ENCODE measurements at regions not wholly inside any gene's neighbourhood (a gene's known extent, or its start where the extent isn't known, plus 50 kb on each side); places are given as distances from the start of the nearest gene placed in this dataset.

DNA sequence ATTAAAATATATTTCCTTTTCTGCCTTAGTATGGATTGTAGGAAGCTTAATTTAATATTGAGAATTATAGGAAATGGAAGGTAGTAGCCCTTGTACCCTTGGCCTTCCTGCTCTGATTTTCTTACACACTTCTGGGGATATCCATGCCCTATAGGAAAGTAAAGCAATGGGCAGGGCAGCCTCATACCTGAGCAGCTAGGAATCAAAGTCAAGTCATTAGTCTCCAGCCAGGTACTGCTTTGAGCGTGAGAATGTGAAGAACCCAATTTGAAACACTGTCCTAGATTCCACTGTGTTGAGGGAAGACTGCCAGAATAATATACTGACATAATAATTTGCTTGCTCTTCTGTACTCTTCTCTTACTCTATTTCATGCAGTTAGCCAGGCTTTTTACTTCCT, 51.0 kb upstream of the L3MBTL3 start:
- H3K4me3 ChIP-seq (ENCODE audit: low read length) = no peak overlapping the region
- no peak overlapping the region for H3K27ac ChIP-seq (ENCODE audit: low read length)
- no peaks in the 10 kb centered on the region; the same call in 1 of the 2 replicates for H3K9me3 ChIP-seq (ENCODE audit: control insufficient read depth, insufficient read depth, low read length)
- H3K36me3 ChIP-seq (ENCODE audit: control insufficient read depth, insufficient read depth, low read length) = no peaks in the 10 kb centered on the region
- no peak for DNase-seq (ENCODE audit: low read depth, low spot score)
- H3K4me1 ChIP-seq (ENCODE audit: control insufficient read depth, insufficient read depth, low read length) = no peaks in the 10 kb centered on the region
- no peaks in the 10 kb centered on the region for H3K27me3 ChIP-seq (ENCODE audit: control insufficient read depth, insufficient read depth, low read length)
- WGBS (ENCODE audit: insufficient coverage, insufficient read length) = no CpG with 5 or more reads among the region's 1 CpG

DNA sequence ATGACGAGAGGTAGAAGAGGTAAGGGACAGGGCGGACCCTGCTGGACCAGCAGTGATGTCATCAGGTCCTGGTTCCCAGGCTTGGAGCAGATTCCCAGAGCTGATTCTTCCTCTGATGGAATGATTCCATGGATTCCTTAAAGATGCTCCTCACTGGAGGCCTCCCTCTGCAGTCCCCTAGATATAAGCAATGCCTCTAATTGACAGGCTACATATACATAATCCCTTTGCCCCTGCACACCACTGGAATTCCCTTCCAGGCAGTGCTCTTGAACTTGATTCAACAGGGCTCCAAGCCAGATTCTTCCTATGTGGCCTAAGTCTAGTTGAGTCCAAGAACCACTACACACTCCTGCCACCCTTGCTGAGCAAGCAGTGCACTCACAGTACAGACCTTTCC, 52.3 kb upstream of the L3MBTL3 start:
- H3K27ac ChIP-seq (ENCODE audit: low read length) = no peak overlapping the region
- WGBS (ENCODE audit: insufficient coverage, insufficient read length) = no CpG with 5 or more reads among the region's 2 CpGs
- no peak for DNase-seq (ENCODE audit: low read depth, low spot score)
- no peaks in the 10 kb centered on the region for H3K36me3 ChIP-seq (ENCODE audit: control insufficient read depth, insufficient read depth, low read length)
- no peaks in the 10 kb centered on the region for H3K4me1 ChIP-seq (ENCODE audit: control insufficient read depth, insufficient read depth, low read length)
- H3K27me3 ChIP-seq (ENCODE audit: control insufficient read depth, insufficient read depth, low read length) = no peaks in the 10 kb centered on the region
- no peak overlapping the region for H3K4me3 ChIP-seq (ENCODE audit: low read length)
- no peaks in the 10 kb centered on the region; the same call in 1 of the 2 replicates for H3K9me3 ChIP-seq (ENCODE audit: control insufficient read depth, insufficient read depth, low read length)

DNA sequence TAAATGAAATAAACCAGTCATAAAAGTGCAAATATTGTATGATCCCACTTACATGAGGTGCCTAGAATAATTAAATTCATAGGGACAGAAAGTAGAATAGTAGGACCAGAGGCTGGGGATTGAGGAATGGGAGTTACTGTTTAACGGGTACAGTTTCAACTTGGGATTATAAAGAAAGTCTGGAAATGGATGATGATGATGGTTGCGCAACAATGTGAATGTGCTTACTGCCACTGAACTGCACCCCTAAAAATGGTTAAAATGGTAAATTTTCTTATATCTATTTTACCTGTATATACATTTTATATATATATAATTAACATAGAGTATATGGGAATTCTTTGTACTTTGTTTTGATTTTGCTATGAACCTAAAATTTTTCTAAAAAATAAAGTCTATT, 53.3 kb upstream of the L3MBTL3 start:
- Histone ChIP-seq H3K4me1 (ENCODE audit: control insufficient read depth, insufficient read depth, low read length) (no peaks in the 10 kb centered on the region), H3K27me3 (ENCODE audit: control insufficient read depth, insufficient read depth, low read length) (no peaks in the 10 kb centered on the region), H3K36me3 (ENCODE audit: control insufficient read depth, insufficient read depth, low read length) (no peaks in the 10 kb centered on the region), H3K9me3 (ENCODE audit: control insufficient read depth, insufficient read depth, low read length) (no peaks in the 10 kb centered on the region; the same call in 1 of the 2 replicates), H3K4me3 (ENCODE audit: low read length) (no peak overlapping the region), H3K27ac (ENCODE audit: low read length) (no peak overlapping the region)
- DNase-seq (ENCODE audit: low read depth, low spot score) = no peak
- no CpG with 5 or more reads among the region's 2 CpGs for WGBS (ENCODE audit: insufficient coverage, insufficient read length)

DNA sequence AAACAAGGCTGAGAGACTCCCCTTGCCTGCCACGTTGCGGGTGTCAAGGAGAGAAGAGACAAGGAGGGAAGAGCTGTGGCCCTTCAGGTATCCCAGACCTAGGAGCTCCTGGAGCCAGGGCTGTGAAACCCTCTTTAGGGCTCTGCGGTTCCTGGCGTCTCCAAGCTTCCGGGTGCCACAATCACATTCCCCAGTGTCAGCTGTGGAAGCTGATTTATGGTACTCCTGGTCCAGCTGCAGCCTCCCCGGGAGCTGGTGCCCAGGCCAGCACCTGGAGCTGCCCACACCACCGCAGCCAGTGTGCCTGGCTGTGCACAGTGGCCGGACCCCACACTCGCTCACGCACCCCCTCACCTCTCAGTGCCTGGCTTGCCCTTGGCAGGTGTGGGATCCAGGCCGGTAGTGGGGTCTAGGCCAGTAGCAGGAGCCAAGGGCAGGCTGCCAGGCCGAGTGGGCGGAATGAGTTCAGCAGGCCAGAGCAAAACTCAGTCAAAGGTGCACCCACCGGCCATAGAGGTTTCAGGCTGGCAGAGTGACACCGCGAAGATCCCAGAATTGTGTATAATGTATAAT, 58.9 kb upstream of the L3MBTL3 start:
- DNase-seq (ENCODE audit: low read depth, low spot score) = no peak
- H3K27me3 ChIP-seq (ENCODE audit: control insufficient read depth, insufficient read depth, low read length) = no peaks in the 10 kb centered on the region
- H3K4me3 ChIP-seq (ENCODE audit: low read length) = no peak overlapping the region
- WGBS (ENCODE audit: insufficient coverage, insufficient read length) = no CpG with 5 or more reads among the region's 16 CpGs
- H3K4me1 ChIP-seq (ENCODE audit: control insufficient read depth, insufficient read depth, low read length) = no peaks in the 10 kb centered on the region
- H3K36me3 ChIP-seq (ENCODE audit: control insufficient read depth, insufficient read depth, low read length) = peaks cover 3% of the 10 kb centered on the region; the same call in 1 of the 2 replicates
- H3K27ac ChIP-seq (ENCODE audit: low read length) = no peak overlapping the region
- no peaks in the 10 kb centered on the region for H3K9me3 ChIP-seq (ENCODE audit: control insufficient read depth, insufficient read depth, low read length)

DNA sequence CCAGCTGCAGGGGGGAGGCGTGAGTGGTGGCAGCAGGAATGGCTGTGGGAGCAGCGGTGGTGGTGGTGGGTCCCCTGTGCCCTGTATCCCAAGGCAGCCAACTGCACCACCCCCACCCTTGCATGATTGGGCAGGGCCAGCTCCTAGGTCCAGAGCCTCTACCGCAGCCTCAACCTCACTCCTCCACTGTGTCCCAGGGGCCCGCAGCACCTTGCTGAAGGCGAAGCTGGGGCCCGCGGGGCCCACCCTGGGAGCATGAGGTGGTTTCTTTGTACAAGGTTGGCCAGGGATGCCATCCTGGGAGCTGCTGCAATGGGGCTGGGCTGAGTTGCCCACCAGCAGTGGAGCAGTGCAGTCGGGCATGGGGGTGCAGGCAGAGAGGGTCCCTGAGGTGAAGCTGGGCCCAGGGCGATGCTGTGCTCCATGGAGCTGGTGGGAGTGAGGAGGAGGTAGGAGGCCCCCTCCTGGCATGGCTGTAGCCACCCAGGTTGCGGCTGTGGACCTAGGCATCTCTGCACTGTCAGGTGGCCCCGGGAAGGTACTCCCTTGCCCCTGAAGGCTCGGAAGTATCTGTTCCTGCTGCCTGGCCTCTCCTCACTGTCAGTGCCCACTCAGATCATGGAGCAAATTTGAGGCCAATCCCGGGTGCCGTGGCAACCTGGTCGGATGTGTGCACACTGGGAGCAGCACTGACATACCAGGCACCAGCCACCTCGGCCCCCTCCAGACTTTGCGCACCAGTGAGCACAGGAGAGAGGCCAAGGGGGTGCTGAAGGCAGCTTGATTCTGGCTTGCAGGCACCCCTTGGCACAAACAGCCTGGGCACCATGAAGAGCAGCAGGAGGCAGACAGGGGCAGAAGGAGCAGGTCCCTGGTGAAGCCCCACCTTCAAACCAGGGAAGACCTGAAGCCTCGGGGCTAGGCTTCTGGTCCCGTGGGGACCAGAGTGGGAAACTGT, 60.2 kb upstream of the L3MBTL3 start:
- Histone ChIP-seq H3K9me3 (ENCODE audit: control insufficient read depth, insufficient read depth, low read length) (no peaks in the 10 kb centered on the region), H3K27me3 (ENCODE audit: control insufficient read depth, insufficient read depth, low read length) (no peaks in the 10 kb centered on the region), H3K4me1 (ENCODE audit: control insufficient read depth, insufficient read depth, low read length) (no peaks in the 10 kb centered on the region), H3K36me3 (ENCODE audit: control insufficient read depth, insufficient read depth, low read length) (peaks cover 3% of the 10 kb centered on the region; the same call in 1 of the 2 replicates), H3K4me3 (ENCODE audit: low read length) (no peak overlapping the region), H3K27ac (ENCODE audit: low read length) (no peak overlapping the region)
- no CpG with 5 or more reads among the region's 19 CpGs for WGBS (ENCODE audit: insufficient coverage, insufficient read length)
- no peak for DNase-seq (ENCODE audit: low read depth, low spot score)

DNA sequence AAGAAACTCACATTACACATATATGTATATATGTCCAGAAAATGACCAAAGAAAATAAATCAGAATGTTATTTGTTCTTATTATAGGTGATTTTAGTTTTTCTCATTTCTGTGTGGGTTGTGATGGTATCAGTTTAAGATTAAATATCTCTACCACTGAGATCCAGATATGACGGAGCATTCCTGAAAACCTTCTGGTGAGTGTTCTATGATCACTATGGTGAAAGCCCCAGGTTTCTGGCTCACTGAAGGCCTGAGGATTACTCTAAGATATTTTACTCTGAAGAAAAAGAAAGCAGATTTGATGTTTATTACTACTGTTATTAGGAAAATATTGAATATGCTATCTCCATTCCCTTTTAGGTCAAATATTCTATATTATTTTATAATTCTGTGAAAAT, 62.8 kb upstream of the L3MBTL3 start:
- no peaks in the 10 kb centered on the region for H3K4me1 ChIP-seq (ENCODE audit: control insufficient read depth, insufficient read depth, low read length)
- H3K27ac ChIP-seq (ENCODE audit: low read length) = no peak overlapping the region
- DNase-seq (ENCODE audit: low read depth, low spot score) = no peak
- H3K36me3 ChIP-seq (ENCODE audit: control insufficient read depth, insufficient read depth, low read length) = peaks cover 3% of the 10 kb centered on the region; the same call in 1 of the 2 replicates
- H3K27me3 ChIP-seq (ENCODE audit: control insufficient read depth, insufficient read depth, low read length) = no peaks in the 10 kb centered on the region
- no peak overlapping the region for H3K4me3 ChIP-seq (ENCODE audit: low read length)
- no CpG with 5 or more reads among the region's 1 CpG for WGBS (ENCODE audit: insufficient coverage, insufficient read length)
- H3K9me3 ChIP-seq (ENCODE audit: control insufficient read depth, insufficient read depth, low read length) = no peaks in the 10 kb centered on the region

DNA sequence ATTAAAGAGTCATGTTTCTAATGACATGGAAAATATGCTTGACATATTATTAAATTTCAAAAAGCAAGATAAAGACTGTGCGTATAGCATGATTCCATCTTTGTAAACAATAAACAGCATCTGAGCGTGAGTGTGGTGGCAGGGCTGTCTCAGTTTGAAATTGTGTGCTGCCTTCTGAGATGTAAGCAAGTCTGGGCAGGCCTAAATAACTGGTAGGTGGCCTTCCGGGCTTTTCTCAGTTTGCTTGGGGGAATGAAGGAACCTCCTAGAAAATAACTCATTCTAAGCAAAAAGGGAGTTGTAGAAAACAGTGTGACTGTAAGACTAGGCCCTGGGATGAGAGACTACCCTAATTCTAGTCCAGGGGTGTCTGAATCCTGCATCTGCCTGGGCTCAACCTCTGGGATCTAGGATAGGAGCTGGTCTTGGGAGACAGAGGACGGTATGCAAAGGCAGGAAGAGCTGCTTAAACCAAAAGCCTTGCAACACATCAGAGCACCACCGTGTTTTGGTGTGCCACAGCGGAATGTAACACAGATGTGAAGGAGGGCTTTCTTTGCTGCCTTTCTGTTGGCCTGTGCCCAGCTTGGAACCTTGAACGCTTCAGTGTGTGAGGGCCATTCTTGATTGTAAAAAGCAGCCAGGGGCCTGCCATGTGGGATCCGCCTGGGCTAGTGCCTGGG, 63.5 kb upstream of the L3MBTL3 start:
- H3K27ac ChIP-seq (ENCODE audit: low read length) = no peak overlapping the region
- no CpG with 5 or more reads among the region's 8 CpGs for WGBS (ENCODE audit: insufficient coverage, insufficient read length)

DNA sequence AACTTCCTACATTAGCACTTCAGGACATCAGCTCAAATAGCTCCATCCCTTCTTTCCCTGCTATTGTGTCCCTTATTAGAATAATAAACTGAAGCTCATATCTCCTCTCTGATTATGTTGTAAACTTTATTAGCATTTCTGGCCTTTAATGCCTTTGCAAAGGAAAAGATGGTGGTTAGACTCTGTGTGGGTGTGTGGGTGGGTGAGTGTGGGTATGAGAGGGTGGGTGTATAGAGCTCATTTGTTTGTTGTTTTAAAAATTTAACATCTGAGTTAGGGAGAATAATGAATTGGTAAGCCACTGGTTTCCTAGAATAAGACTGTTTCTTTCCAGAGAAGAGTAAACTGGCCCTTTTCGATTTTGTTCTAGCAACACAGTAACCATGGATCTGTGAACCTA, 70.6 kb upstream of the L3MBTL3 start:
- Histone ChIP-seq H3K27me3 (ENCODE audit: control insufficient read depth, insufficient read depth, low read length) (no peaks in the 10 kb centered on the region), H3K36me3 (ENCODE audit: control insufficient read depth, insufficient read depth, low read length) (no peaks in the 10 kb centered on the region), H3K4me1 (ENCODE audit: control insufficient read depth, insufficient read depth, low read length) (peaks cover 6% of the 10 kb centered on the region; the same call in 1 of the 2 replicates), H3K9me3 (ENCODE audit: control insufficient read depth, insufficient read depth, low read length) (no peaks in the 10 kb centered on the region), H3K27ac (ENCODE audit: low read length) (no peak overlapping the region), H3K4me3 (ENCODE audit: low read length) (no peak overlapping the region)
- DNase-seq (ENCODE audit: low read depth, low spot score) = no peak
- no CpG with 5 or more reads among the region's 1 CpG for whole genome bisulfite sequencing (ENCODE audit: insufficient coverage, insufficient read length)

More for the DNA sequence above, 63.5 kb upstream of the L3MBTL3 start:
- no peaks in the 10 kb centered on the region for H3K9me3 ChIP-seq (ENCODE audit: control insufficient read depth, insufficient read depth, low read length)
- no peaks in the 10 kb centered on the region for H3K4me1 ChIP-seq (ENCODE audit: control insufficient read depth, insufficient read depth, low read length)
- H3K27me3 ChIP-seq (ENCODE audit: control insufficient read depth, insufficient read depth, low read length) = no peaks in the 10 kb centered on the region
- no peak overlapping the region for H3K4me3 ChIP-seq (ENCODE audit: low read length)
- no peak for DNase-seq (ENCODE audit: low read depth, low spot score)
- peaks cover 3% of the 10 kb centered on the region; the same call in 1 of the 2 replicates for H3K36me3 ChIP-seq (ENCODE audit: control insufficient read depth, insufficient read depth, low read length)

DNA sequence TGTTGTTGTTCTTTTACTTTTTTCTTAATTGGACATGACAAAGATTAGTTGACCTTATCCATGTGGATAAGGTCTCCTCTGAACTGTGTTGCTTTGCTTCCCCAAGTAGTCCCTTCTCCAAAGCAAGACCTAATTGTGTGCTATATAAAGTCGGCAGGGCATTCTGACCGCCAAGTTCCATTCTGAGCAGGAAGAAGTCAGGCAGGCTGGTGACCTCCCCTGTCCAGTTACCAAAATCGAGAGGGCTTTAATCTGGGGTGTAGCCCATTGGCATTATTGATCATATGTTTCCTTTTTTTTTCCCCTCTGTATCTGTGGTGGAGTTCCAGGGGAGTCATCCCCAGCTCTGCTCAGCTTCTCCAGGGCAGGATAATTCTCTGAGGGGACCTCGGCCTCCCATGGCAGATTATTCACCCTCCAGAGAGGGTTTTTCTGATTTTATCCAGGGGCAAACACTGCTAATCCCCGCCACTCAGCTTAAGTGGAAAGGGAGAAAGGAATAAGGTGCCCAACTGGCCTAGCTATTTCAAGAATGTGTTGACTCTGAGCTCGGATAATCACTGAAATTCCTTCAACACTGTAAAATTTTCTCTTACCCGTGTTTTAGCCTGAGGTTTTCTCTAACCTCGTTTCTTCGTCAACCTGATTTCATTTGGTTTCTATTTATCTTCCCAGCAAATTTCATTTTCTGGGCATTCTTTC, 71.8 kb upstream of the L3MBTL3 start:
- H3K9me3 ChIP-seq (ENCODE audit: control insufficient read depth, insufficient read depth, low read length) = no peaks in the 10 kb centered on the region
- DNase-seq (ENCODE audit: low read depth, low spot score) = no peak
- WGBS (ENCODE audit: insufficient coverage, insufficient read length) = no CpG with 5 or more reads among the region's 9 CpGs
- H3K36me3 ChIP-seq (ENCODE audit: control insufficient read depth, insufficient read depth, low read length) = no peaks in the 10 kb centered on the region
- H3K27me3 ChIP-seq (ENCODE audit: control insufficient read depth, insufficient read depth, low read length) = no peaks in the 10 kb centered on the region
- no peak overlapping the region for H3K4me3 ChIP-seq (ENCODE audit: low read length)
- H3K27ac ChIP-seq (ENCODE audit: low read length) = no peak overlapping the region
- peaks cover 6% of the 10 kb centered on the region; the same call in 1 of the 2 replicates for H3K4me1 ChIP-seq (ENCODE audit: control insufficient read depth, insufficient read depth, low read length)

Measured in iPS DF 6.9 (cell line).